SK-N-SH treated with all-trans-retinoic acid at 6 μM for 48 hours (cell line): ENCODE measurements at regions not wholly inside any gene's neighbourhood (a gene's known extent, or its start where the extent isn't known, plus 50 kb on each side); places are given as distances from the start of the nearest gene placed in this dataset.

ENCODE experiments used
- ATAC-seq: fragments of 200-7000 bp; cut with Tn5 transposase; 3 replicates; pipeline ENCODE4 v1.9.1; 2020; ENCODE audit warnings: mild to moderate bottlenecking, moderate library complexity
- ARNTL ChIP-seq: fragments of 450-650 bp; formaldehyde crosslinking; IDR thresholded peaks from 2 replicates; pipeline ENCODE4 v1.5.0; 2020; ENCODE audit warnings: low read depth, mild to moderate bottlenecking, moderate library complexity, borderline replicate concordance
- BACH2 ChIP-seq: fragments of 250-450 bp; sonication (Bioruptor Pico); IDR thresholded peaks from 2 replicates; pipeline ENCODE4 v1.9.0; 2021; ENCODE audit warnings: mild to moderate bottlenecking, borderline replicate concordance
- ESRRG ChIP-seq: fragments of 250-450 bp; sonication (Bioruptor Pico); IDR thresholded peaks from 2 replicates; pipeline ENCODE4 v1.6.1; 2021; ENCODE audit warnings: mild to moderate bottlenecking
- GLIS3 ChIP-seq: fragments of 250-450 bp; sonication (Bioruptor Pico); IDR thresholded peaks from 2 replicates; pipeline ENCODE4 v1.5.0; 2020; ENCODE audit warnings: mild to moderate bottlenecking, moderate library complexity
- ISL1 ChIP-seq: fragments of 250-450 bp; sonication (Bioruptor Pico); IDR thresholded peaks from 2 replicates; pipeline ENCODE4 v2.1.2; 2022; ENCODE audit warnings: mild to moderate bottlenecking, moderate library complexity
- OSR1 ChIP-seq: fragments of 250-450 bp; sonication (Bioruptor Pico); IDR thresholded peaks from 2 replicates; pipeline ENCODE4 v1.8.0; 2022; ENCODE audit warnings: moderate library complexity, mild to moderate bottlenecking, inconsistent platforms
- PATZ1 ChIP-seq: fragments of 250-450 bp; sonication (Bioruptor Pico); IDR thresholded peaks from 2 replicates; pipeline ENCODE4 v1.8.0; 2020; ENCODE audit warnings: mild to moderate bottlenecking, moderate library complexity, borderline replicate concordance
- PPARA ChIP-seq: fragments of 250-450 bp; sonication (Bioruptor Pico); IDR thresholded peaks from 2 replicates; pipeline ENCODE4 v1.5.0; 2020; ENCODE audit warnings: mild to moderate bottlenecking, borderline replicate concordance
- RARB ChIP-seq: fragments of 250-450 bp; sonication (Bioruptor Pico); IDR thresholded peaks from 2 replicates; pipeline ENCODE4 v1.8.0; 2021; ENCODE audit warnings: mild to moderate bottlenecking, moderate library complexity
- TCF4 ChIP-seq: fragments of 250-450 bp; sonication (Bioruptor Pico); IDR thresholded peaks from 2 replicates; pipeline ENCODE4 v1.8.0; 2021; ENCODE audit warnings: mild to moderate bottlenecking, moderate library complexity, borderline replicate concordance
- TOX ChIP-seq: fragments of 250-450 bp; sonication (Bioruptor Pico); IDR thresholded peaks from 2 replicates; pipeline ENCODE4 v1.8.0; 2021; ENCODE audit warnings: mild to moderate bottlenecking, moderate library complexity, borderline replicate concordance
- TSHZ2 ChIP-seq: fragments of 250-450 bp; sonication (Bioruptor Pico); IDR thresholded peaks from 2 replicates; pipeline ENCODE4 v1.5.0; 2020; ENCODE audit warnings: mild to moderate bottlenecking, moderate library complexity
- ZC3H10 ChIP-seq: fragments of 250-450 bp; sonication (Bioruptor Pico); IDR thresholded peaks from 2 replicates; pipeline ENCODE4 v1.5.1; 2021; ENCODE audit warnings: mild to moderate bottlenecking, moderate library complexity
- ZFP3 ChIP-seq: fragments of 250-450 bp; sonication (Bioruptor Pico); IDR thresholded peaks from 2 replicates; pipeline ENCODE4 v1.5.0; 2020; ENCODE audit warnings: mild to moderate bottlenecking, moderate library complexity
- ZFP30 ChIP-seq: fragments of 450-650 bp; formaldehyde crosslinking; IDR thresholded peaks from 2 replicates; pipeline ENCODE4 v1.5.0; 2022; ENCODE audit warnings: mild to moderate bottlenecking, moderate library complexity
- ZNF565 ChIP-seq: fragments of 450-650 bp; formaldehyde crosslinking; conservative IDR thresholded peaks from 2 replicates; pipeline ENCODE4 v1.5.0; 2020; ENCODE audit warnings: low read depth, mild to moderate bottlenecking, moderate library complexity
- ZNF70 ChIP-seq: fragments of 450-650 bp; formaldehyde crosslinking; IDR thresholded peaks from 2 replicates; pipeline ENCODE4 v1.5.0; 2020; ENCODE audit warnings: mild to moderate bottlenecking, moderate library complexity
- ZNF8 ChIP-seq: fragments of 450-650 bp; formaldehyde crosslinking; IDR thresholded peaks from 2 replicates; pipeline ENCODE4 v1.5.0; 2020; ENCODE audit warnings: mild to moderate bottlenecking, moderate library complexity
- TF ChIP-seq, protein P1 (sequence below): fragments of 250-450 bp; sonication (Bioruptor Pico); IDR thresholded peaks from 2 replicates; pipeline ENCODE4 v1.5.1; 2021; ENCODE audit warnings: mild to moderate bottlenecking, moderate library complexity
- TF ChIP-seq, protein P2 (sequence below): fragments of 250-450 bp; sonication (Bioruptor Pico); IDR thresholded peaks from 2 replicates; pipeline ENCODE4 v1.5.1; 2020; ENCODE audit warnings: low read depth, mild to moderate bottlenecking, moderate library complexity
- TF ChIP-seq, protein P3 (sequence below): fragments of 250-450 bp; sonication (Bioruptor Pico); IDR thresholded peaks from 2 replicates; pipeline ENCODE4 v1.8.0; 2021; ENCODE audit warnings: low read depth, mild to moderate bottlenecking, moderate library complexity, borderline replicate concordance

GRCh38 chr2:226093364-226093763 lies 693.9 kb downstream of the NYAP2 start:
- ATAC-seq = no peak
- TF ChIP-seq, protein P1, sequence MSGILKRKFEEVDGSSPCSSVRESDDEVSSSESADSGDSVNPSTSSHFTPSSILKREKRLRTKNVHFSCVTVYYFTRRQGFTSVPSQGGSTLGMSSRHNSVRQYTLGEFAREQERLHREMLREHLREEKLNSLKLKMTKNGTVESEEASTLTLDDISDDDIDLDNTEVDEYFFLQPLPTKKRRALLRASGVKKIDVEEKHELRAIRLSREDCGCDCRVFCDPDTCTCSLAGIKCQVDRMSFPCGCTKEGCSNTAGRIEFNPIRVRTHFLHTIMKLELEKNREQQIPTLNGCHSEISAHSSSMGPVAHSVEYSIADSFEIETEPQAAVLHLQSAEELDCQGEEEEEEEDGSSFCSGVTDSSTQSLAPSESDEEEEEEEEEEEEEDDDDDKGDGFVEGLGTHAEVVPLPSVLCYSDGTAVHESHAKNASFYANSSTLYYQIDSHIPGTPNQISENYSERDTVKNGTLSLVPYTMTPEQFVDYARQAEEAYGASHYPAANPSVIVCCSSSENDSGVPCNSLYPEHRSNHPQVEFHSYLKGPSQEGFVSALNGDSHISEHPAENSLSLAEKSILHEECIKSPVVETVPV (CRISPR knock-in tag) = no peak
- TF ChIP-seq ZNF70 (CRISPR knock-in tag) = no peak
- no peak for TF ChIP-seq ZNF8 (CRISPR knock-in tag)
- TF ChIP-seq ARNTL (CRISPR knock-in tag) = no peak
- no peak for TF ChIP-seq TSHZ2 (CRISPR knock-in tag)
- no peak for TF ChIP-seq TCF4
- no peak for TF ChIP-seq ZFP30 (CRISPR knock-in tag)
- no peak for TF ChIP-seq GLIS3 (CRISPR knock-in tag)
- TF ChIP-seq RARB (CRISPR knock-in tag) = no peak
- TF ChIP-seq OSR1 (CRISPR knock-in tag) = no peak
- no peak for TF ChIP-seq PPARA
- TF ChIP-seq, protein P2, sequence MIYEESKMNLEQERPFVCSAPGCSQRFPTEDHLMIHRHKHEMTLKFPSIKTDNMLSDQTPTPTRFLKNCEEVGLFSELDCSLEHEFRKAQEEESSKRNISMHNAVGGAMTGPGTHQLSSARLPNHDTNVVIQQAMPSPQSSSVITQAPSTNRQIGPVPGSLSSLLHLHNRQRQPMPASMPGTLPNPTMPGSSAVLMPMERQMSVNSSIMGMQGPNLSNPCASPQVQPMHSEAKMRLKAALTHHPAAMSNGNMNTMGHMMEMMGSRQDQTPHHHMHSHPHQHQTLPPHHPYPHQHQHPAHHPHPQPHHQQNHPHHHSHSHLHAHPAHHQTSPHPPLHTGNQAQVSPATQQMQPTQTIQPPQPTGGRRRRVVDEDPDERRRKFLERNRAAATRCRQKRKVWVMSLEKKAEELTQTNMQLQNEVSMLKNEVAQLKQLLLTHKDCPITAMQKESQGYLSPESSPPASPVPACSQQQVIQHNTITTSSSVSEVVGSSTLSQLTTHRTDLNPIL (CRISPR knock-in tag) = no peak
- no peak for TF ChIP-seq ZNF565 (CRISPR knock-in tag)
- TF ChIP-seq ISL1 (CRISPR knock-in tag) = no peak
- no peak for TF ChIP-seq BACH2 (CRISPR knock-in tag)

GRCh38 chr2:226088366-226088674 lies 688.8 kb downstream of the NYAP2 start:
- ATAC-seq = no peak
- TF ChIP-seq, protein P3, sequence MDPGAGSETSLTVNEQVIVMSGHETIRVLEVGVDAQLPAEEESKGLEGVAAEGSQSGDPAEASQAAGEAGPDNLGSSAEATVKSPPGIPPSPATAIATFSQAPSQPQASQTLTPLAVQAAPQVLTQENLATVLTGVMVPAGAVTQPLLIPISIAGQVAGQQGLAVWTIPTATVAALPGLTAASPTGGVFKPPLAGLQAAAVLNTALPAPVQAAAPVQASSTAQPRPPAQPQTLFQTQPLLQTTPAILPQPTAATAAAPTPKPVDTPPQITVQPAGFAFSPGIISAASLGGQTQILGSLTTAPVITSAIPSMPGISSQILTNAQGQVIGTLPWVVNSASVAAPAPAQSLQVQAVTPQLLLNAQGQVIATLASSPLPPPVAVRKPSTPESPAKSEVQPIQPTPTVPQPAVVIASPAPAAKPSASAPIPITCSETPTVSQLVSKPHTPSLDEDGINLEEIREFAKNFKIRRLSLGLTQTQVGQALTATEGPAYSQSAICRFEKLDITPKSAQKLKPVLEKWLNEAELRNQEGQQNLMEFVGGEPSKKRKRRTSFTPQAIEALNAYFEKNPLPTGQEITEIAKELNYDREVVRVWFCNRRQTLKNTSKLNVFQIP (CRISPR knock-in tag) = no peak
- TF ChIP-seq TSHZ2 (CRISPR knock-in tag) (no peak), PPARA (no peak), ARNTL (CRISPR knock-in tag) (no peak), ZNF565 (CRISPR knock-in tag) (no peak), ZC3H10 (CRISPR knock-in tag) (no peak), ESRRG (CRISPR knock-in tag) (no peak), ZFP30 (CRISPR knock-in tag) (no peak), RARB (CRISPR knock-in tag) (no peak), ZFP3 (CRISPR knock-in tag) (no peak), PATZ1 (CRISPR knock-in tag) (no peak), TOX (no peak), TCF4 (no peak)
- TF ChIP-seq, protein P1 (CRISPR knock-in tag) = no peak
